ENCODE measurements at regions not wholly inside any gene's neighbourhood (a gene's known extent, or its start where the extent isn't known, plus 50 kb on each side); places are given as distances from the start of the nearest gene placed in this dataset.

DNA sequence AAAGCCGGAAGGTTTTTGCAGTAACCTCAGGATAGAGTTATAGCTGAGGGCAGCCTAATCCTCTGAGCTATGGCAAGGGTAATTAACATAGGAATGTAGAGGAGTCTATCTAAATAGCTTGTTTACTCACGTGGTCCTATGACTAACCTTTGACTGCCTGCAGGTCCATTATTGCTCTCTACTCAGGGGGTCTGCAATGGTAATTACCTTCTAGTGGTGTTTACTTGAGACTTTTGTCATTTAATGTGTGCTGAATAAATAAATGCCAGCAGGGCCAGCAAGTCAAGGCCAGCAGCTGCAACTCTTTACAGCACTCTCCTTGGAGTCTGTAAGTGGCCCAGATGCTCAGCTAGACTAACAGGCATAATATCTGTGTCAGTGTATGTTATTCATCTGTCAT is 212.7 kb upstream of the FMR1 start:
- no peak for DNase-seq (ENCODE audit: low read depth)

DNA sequence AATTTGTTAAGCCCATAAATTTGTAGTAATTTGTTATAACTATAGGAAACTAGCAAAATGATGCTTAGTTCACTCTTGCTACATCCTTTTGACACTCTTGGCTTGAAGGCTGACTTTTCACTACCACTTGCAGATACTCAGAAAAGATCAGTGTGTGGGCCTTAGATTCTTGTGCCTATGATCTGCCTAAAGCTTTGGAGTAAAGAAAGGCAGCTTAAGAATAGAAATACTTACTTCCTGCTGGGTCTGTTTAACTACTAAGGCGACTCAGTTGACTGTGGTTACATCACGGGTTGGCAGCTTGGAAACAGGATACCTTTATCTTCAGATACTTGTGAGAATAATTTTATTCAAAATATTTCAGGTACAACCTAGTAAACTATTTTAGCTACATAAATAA is 201.4 kb upstream of the FMR1 start:
- DNase-seq (ENCODE audit: low read depth): no peak

DNA sequence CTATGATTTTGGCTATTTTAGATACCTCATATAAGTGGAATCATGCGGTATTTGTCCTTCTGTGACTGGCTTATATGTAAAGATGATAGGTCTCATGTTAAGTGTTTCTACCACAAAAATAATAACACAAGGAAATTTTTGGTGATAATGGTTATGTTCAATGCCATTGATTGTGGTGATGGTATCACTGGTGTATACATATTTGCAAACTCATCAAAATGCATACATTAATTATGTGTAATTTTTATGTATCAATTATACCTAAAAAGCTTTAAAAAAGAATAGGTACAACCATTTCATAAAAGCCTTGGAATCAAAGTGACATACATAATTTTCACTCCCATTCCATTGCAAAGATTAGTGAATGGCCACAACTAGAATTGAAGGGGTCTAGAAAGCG is 178.3 kb upstream of the FMR1 start:
- no peak for DNase-seq (ENCODE audit: low read depth)

DNA sequence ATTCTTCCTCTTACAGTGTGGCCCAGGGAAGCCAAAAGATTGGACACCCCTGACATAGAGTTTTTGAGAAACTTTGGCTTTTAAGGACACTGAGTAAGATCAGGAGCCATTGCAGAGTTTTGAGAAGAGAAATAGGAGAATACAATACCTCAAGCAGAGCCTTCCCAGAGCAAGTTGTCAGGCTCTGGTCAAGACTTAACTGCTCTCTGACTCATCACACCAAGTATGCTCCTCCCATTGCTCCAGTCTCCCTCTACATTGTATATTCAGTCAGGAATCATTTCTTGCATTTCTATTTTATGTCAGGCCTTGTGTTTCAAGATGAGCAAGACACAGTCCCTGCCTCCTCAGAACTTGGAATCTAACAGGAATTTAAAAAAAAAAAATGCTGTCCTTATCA is 176.4 kb upstream of the FMR1 start:
- no peak for DNase-seq (ENCODE audit: low read depth)

DNA sequence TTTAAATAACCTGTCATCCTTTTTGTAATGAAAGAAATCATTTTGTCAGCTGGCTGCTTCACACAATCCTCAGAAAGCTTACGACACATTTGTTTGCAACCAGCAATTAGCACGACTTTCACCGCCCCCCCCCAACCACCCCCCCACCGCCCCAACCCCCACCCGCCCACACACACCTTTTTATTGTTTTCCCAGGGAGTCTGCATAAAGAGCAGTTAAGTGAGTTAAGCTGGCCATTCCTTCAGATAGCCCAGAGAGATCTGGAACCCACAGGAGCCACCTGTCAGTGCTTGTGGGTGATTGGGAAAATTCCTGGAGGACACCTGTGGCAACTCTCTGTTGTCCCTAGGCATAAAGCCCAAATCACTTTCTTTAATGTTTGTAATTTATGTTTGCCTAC is 175.7 kb upstream of the FMR1 start:
- DNase-seq (ENCODE audit: low read depth): no peak

DNA sequence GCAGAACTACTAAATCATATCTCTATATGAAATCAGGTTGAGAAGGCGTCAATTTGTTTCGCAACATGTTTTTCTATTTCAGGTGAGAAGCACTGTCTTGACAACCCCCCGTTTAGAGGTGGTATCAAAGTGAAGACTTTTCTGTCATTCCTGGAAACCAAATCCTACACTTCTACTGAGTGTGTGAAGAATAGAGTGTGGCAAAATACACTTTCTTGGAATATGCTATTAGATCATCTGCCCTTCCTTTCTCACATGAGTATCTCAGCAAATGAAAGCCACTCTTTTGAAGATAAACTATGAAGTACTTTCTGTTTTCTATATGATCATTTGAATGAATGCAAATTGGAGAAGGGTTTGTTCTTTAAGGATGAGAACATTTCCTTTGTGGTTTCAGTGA is 174.0 kb upstream of the FMR1 start:
- no peak for DNase-seq (ENCODE audit: low read depth)

DNA sequence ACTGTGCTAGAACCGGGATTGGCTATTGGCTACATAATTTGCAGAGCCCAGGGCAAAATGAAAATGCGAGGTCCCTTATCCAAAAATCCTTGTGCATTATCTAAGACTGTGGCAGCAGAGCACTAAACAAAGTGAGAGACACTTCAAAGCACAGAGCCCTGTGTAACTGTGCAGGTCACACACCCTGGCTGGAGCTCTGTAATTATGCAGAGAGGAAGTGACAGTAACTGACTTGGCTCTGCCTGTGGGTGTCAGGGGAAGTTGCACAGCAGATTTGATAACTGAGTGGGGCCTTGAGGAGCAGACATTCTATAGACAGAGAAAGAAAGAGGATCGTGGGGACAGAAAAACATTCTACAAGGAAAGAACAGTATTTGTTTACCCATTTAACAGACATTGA is 173.5 kb upstream of the FMR1 start:
- peak; percentile 0 for DNase-seq (ENCODE audit: low read depth)

DNA sequence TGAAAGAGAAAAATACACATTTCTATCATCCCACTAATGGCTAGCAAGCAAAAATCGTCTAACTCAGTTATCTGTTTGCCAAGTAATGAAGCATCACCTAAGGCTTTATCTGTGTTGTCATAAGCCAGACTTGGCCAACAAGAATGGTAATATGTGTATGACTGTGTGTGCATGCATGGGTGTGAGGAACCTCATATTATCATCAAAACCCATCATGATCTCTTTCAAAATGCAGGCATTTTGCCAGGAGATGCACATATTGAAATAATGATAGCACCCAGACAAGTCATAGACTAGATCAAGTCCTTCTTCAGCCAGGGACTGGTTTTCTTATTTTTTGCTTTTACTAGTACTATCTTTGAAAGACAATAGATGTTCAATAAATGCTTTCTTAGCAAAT is 172.5 kb upstream of the FMR1 start:
- no peak for DNase-seq (ENCODE audit: low read depth)

DNA sequence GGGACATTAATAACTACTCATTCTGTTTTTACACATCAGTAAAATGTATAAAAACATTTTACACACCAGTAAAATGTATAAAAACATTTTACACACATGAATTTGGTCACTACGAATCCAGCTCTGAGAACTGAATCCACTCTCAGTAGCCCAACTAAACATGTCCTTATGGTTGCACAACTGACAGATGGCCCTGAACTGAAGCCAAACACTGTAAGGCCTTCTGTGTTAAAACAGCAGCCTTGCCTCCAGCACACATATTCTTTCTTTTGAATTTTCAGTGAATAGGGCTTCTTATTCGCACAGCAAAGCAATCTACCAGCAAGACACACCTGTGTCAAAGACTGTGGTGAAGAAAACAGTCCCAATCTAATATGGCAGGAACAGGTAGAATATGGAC is 169.9 kb upstream of the FMR1 start:
- DNase-seq (ENCODE audit: low read depth): no peak

DNA sequence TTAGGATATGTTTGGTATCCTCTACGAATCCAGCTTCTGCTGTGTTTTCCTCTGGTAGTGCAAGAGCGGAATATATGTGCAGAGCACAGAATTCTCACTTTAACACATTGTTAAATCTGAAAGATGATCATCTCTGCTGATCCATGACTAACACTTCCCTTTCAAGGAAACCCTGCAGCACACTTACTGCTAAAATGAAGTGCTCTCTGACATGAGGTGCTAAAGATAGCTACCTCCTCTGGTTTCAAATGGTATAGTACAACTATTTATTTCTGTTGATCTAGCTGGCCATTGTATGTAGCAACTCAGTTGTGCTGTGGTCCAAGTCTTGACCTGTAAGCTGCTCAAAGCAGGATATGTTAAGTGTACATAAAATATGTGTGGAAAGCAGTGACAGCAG is 162.4 kb upstream of the FMR1 start:
- no peak for DNase-seq (ENCODE audit: low read depth)

DNA sequence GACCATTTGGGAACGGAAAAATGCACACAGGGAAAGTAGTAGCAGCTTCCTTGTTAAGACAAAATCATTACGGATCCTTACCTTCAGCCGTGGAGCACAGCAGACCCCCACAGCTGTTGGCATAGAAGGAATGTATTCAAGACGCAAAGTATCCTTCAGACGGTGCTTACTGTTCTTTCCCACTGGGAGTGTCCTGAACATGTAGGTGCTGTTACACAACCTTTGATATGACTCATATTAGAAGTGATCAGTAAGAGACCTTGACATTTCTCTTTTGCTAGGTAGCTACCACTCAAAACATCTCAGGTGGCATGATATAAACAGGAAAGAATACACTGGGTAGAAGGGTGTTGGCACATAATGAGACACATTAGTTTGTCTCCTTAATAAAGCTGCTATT is 154.0 kb upstream of the FMR1 start:
- DNase-seq (ENCODE audit: low read depth): no peak

DNA sequence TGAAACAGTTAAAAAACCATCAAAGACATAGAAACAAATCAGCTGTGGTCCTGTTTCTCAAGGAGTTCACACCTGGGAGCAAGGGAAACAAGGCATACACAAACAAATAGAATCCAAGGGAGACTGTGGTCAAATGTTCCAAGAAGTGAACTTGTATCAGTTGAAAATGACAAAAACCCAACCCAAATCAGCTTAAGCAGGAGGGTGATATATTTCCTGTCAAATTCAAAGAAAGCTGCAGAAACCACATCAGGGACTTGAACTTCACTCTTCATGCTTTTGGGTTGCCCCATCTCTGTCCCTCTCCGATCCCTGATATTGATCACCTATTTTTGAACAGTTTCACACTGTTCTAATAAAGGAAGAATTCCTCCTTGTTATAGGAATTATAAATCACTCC is 148.6 kb upstream of the FMR1 start:
- DNase-seq (ENCODE audit: low read depth): no peak

DNA sequence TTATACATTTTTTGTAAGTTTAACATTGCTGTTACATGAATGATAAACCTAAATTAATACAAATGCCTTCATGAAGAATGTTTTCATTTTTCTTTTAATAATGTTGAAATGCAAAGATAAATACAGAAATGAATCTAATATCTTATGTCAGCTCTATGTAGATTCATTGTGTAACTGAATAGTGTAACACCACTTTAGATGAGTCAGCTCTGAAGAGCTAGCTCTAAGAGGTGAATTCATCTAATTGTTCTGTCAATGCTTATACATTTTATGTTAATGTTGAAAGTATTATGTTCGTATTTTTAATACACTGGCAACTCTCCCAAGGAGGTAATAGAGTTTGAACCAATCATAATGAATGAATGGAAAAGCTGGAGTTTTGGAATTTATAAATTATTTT is 146.9 kb upstream of the FMR1 start:
- no peak for DNase-seq (ENCODE audit: low read depth)

DNA sequence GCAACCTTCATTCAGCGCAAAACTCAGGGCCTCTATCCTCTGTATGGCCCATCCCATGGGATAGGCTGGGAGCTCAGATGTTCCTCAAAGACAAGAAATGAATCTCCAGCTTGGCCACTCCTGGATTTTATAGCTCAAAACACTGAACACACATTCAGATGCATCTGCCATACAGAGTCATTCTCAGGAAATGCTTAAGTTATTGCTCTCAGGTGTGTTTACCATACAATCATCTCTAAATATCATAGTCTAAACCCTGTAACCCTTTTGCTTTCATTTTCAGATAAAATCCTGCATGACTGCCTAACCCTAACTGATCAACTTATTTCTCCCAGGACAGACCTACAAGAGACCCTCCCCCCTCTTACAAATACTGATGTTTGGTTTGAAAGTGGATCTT is 140.9 kb upstream of the FMR1 start:
- DNase-seq (ENCODE audit: low read depth): no peak

DNA sequence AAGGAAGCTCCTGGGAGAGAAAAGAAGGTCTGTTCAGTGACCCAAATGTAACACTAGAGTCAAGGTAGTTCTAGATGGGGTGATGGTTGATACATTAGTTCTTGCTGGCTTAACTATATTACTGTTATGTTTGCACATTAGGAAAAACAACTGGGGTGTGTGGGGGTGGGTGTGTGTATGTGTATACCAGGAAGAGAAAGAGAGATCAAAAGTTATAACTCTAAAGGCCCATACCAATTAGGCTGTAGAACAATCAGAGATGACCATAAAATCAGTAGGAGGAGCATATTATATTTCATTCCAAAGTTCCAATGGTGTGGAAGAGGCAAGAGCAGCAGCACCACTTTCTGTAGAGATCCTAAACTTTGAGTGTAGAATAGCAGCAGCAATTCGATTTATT is 134.7 kb upstream of the FMR1 start:
- no peak for DNase-seq (ENCODE audit: low read depth)

DNA sequence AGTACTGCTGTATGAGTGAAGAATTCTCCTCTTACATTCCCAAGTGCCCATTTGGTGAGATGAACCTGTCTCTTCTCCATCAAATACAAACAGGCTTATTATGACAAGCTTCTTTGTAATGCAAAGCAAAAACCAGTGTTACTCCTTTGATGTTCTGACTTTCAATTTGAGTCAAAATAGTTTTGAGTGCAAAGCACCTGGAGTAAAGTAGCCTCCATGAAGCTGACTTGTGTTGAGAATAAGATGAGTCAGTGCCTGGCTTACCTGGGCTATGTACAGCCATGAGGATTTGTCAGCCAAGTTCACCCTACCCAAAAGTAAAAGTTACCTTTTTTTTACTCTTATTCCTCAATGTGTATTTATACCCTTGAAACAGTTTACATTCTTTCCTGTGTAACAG is 132.5 kb upstream of the FMR1 start:
- DNase-seq (ENCODE audit: low read depth): no peak

DNA sequence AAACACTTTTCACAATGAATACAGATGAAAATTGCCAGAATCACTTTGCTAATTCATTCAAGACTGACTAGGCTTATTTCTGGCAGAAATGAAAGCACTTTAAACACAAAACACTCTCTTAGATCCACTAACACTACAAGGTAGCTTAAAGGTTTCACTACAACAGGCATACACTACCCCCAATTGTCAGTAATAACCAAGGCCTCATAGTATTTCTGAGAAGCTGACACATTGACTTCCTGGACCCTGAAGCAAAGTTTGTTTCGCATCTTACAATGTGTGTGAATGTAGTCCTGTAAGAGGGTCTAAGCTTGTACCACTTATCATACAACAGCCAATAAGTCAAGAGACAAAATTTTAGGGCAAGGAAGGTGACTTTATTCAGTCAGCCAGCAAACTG is 129.9 kb upstream of the FMR1 start:
- DNase-seq (ENCODE audit: low read depth): no peak

DNA sequence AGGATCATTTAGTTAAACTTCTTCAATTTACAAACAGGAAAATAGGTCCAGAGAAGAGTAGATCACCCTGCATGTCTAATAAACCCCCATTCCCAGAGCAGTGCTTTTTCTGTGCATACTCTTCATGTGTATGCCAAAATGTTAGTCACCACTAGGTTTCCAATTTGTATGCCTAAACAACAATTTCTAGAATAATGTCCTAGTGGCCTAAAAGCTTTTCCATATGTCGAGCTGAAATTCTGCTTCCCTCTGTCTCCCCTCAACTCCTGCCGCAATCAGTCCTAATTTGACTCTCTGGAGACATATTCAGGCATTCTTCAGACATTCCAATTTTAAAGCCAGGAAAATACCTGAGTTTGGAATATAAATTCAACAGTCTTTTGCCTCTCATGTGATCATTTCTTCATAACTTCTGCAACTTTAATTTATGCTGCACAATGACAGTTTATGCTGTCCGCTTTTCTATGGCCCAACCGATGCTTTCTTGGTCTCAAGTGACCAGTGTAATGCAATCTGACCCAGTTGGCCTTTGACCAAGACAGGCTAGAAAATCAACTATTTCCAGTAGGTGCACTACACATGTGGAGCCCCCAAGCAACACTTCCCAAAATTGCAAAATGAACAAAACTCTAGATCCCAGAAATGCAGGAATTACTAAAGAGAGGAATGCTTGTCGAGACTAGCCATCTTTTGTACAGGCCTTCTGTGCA is 122.9 kb upstream of the FMR1 start:
- DNase-seq (ENCODE audit: low read depth): no peak

DNA sequence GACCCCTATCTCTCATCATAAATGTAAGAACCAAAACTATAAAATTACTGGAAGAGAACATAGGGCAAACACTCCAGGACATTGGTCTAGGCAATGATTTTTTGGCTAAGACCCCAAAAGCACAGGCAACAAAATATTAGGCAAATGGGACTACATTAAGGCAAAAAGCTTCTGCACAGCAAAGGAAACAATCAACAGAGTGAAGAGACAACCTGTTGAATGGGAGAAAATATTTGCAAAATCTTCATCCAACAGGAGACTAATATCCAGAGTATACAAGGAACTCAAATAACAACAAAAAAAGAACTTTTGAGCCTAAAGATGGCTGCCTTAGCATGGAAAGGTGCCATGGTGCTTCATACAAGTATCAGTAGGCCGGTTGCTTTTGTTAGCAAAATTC is 111.1 kb upstream of the FMR1 start:
- DNase-seq (ENCODE audit: low read depth): no peak

DNA sequence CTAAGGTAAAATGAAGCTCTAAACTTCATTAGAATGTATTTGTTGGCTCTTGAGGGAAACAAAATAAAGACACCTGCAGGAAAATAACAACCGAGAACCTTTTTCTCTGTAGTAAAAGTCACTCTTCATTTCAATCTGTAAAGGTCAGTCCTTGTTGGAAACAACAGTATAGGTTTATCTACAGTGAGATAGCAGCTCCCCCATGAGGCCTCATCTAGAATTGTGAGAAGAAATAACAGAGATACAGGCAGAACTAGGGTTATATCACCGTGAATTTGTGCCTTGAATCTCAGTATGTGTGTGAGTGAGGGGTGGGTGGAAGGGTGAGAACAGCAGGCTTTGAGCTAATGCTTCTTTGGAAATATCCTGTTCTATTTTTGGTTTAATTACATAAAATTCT is 107.8 kb upstream of the FMR1 start:
- DNase-seq (ENCODE audit: low read depth): no peak

DNA sequence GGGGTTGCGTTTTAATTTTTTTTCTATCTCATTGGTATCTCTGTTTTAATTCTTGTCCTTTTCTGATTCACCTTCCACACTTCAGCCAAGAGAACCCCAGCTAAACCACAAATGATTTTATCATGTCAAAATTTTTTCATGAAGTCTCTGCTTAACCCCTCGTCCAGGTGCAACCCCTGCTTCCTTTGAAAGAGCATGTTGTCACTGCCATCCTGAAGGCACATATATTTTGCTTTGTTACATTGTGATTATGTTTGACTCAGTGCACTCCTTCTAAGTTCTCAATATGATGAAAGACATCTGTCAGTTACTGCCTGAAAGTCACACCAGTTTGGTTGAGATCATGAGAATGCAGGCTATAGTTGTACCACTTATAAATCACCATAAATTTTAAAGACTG is 99.9 kb upstream of the FMR1 start:
- DNase-seq (ENCODE audit: low read depth): no peak

DNA sequence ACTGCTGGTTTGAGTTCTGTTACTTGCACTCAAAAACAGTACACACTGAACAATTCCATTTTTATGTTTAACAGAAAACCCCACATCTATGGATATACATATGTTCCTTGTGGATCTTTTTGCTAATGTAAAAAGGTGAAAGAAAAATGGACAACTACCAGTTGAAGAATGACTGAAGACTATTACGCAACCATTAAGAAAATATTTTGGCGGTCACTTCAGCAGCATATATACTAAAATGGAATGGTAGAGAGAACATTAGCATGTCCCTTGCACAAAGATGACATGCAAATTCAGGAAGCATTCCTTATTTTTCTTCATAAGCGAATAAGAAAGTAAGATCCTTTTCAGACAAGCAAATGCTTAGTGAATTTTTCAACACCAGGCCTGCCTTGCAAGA is 84.6 kb upstream of the FMR1 start:
- no peak for DNase-seq (ENCODE audit: low read depth)

DNA sequence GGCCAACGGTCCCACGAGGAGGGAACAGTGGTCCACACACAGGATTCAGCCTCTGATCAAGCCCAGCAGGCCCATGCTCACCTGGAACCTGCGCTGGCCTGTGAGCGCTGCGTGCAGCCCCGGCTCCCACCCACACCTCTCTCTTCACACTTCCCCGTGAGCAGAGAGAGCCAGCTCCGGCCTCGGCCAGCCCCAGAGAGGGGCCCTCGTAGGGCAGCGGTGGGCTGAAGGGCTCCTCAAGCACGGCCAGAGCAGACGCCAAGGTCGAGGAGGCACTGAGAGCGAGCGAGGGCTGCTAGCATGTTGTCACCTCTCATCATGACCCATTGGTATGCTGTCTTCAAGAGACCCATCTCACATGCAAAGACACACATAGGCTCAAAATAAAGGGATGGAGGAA is 83.0 kb upstream of the FMR1 start:
- no peak for DNase-seq (ENCODE audit: low read depth)

DNA sequence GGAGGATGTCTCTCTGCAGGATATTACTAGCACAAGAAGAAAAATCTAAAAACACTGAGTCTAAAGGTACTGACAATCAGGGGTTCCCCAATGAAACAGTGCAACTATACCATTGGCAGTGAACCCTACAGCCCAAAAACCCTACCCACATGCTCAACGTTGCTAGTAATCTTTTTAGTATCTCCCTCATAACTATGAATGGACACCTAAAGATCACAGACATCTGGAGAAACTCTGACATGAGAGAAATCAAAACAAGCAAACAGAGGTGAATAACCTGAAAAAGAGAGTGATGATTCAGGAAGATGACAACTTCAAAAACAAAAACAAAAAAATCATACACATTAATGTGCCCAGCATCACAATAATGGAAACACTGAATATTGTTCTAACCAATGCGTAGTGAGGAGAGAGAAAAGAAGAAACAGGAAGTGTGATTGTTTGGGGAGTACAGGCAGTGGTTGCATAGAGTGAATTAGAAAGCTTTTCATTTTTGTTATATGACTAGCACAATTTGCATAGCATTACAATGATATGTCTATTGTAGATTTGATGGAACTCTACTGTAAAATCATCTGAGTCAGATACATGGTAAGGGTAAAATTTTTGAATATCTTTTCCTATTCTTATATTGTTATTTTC is 78.9 kb upstream of the FMR1 start:
- DNase-seq (ENCODE audit: low read depth): no peak

Data from activated T-cell treated with anti-CD3 and anti-CD28 coated beads for 48 hours (primary cell).